Adipocyte (in vitro differentiated cells): ENCODE measurements at regions not wholly inside any gene's neighbourhood (a gene's known extent, or its start where the extent isn't known, plus 50 kb on each side); places are given as distances from the start of the nearest gene placed in this dataset.
"Not testable (repeated sequence)": the region's sequence is repeated elsewhere in the genome, so short reads cannot be mapped to it uniquely, and the experiment has no call there.

ENCODE experiments used
- DNase-seq: peaks from one replicate; pipeline ENCODE4 v3.0.0-alpha.2; 2015; ENCODE audit warnings: low read depth
- H3K27me3 ChIP-seq: replicated peaks from 2 replicates; pipeline ENCODE4 v1.7.0; 2013; ENCODE audit warnings: mild to moderate bottlenecking, low read length, moderate library complexity; ENCODE audit not compliant: control insufficient read depth, insufficient read depth
- H3K36me3 ChIP-seq: 2 replicates; pipeline ENCODE4 v1.7.0; 2013; ENCODE audit warnings: low read length, mild to moderate bottlenecking, moderate library complexity; ENCODE audit not compliant: control insufficient read depth, insufficient read depth, severe bottlenecking
- H3K4me1 ChIP-seq: 2 replicates; pipeline ENCODE4 v1.7.0; 2013; ENCODE audit warnings: mild to moderate bottlenecking, low read length, moderate library complexity; ENCODE audit not compliant: control insufficient read depth, insufficient read depth
- H3K4me3 ChIP-seq: 2 replicates; pipeline ENCODE4 v1.7.0; 2013; ENCODE audit warnings: mild to moderate bottlenecking, low read length, moderate library complexity
- H3K9ac ChIP-seq: 2 replicates; pipeline ENCODE4 v1.7.0; 2013; ENCODE audit warnings: mild to moderate bottlenecking, low read length, moderate library complexity
- H3K9me3 ChIP-seq: 2 replicates; pipeline ENCODE4 v1.7.0; 2013; ENCODE audit warnings: mild to moderate bottlenecking, low read length, moderate library complexity; ENCODE audit not compliant: control insufficient read depth

- Histone ChIP-seq H3K4me3 (no peak overlapping the region), H3K9ac (no peak overlapping the region)
These were observed 461.6 kb downstream of the PYDC2 start for GRCh38 chr3:191922570-191922969.

GRCh38 chr3:191927183-191927817 is 466.3 kb downstream of the PYDC2 start:
- not testable (repeated sequence) for H3K4me3 ChIP-seq, H3K4me1 ChIP-seq, H3K9me3 ChIP-seq, H3K9ac ChIP-seq, DNase-seq, H3K27me3 ChIP-seq, H3K36me3 ChIP-seq

More at GRCh38 chr3:191922570-191922969, 461.6 kb downstream of the PYDC2 start:
- DNase-seq, result no peak
- Histone ChIP-seq H3K9me3 (no peaks in the 10 kb centered on the region), H3K36me3 (no peaks in the 10 kb centered on the region), H3K4me1 (no peaks in the 10 kb centered on the region), H3K27me3 (no peaks in the 10 kb centered on the region)

GRCh38 chr3:191927998-191928397 is 467.0 kb downstream of the PYDC2 start:
- not testable (repeated sequence) for H3K36me3 ChIP-seq, H3K4me3 ChIP-seq, DNase-seq, H3K9ac ChIP-seq, H3K4me1 ChIP-seq, H3K27me3 ChIP-seq, H3K9me3 ChIP-seq

GRCh38 chr3:191944835-191945234 is 483.9 kb downstream of the PYDC2 start:
- Histone ChIP-seq H3K27me3 (no peaks in the 10 kb centered on the region), H3K9ac (no peak overlapping the region), H3K4me3 (no peak overlapping the region), H3K4me1 (no peaks in the 10 kb centered on the region), H3K9me3 (no peaks in the 10 kb centered on the region), H3K36me3 (no peaks in the 10 kb centered on the region)
- DNase-seq, result no peak

GRCh38 chr3:191952186-191952585 is 491.2 kb downstream of the PYDC2 start:
- Histone ChIP-seq H3K9ac (no peak overlapping the region), H3K4me1 (no peaks in the 10 kb centered on the region), H3K4me3 (no peak overlapping the region), H3K27me3 (no peaks in the 10 kb centered on the region), H3K9me3 (no peaks in the 10 kb centered on the region), H3K36me3 (no peaks in the 10 kb centered on the region)
- DNase-seq, result no peak

GRCh38 chr3:191952609-191953008 is 491.6 kb downstream of the PYDC2 start:
- Histone ChIP-seq H3K27me3 (no peaks in the 10 kb centered on the region), H3K4me1 (no peaks in the 10 kb centered on the region), H3K4me3 (no peak overlapping the region), H3K9me3 (no peaks in the 10 kb centered on the region), H3K9ac (no peak overlapping the region), H3K36me3 (no peaks in the 10 kb centered on the region)
- no peak for DNase-seq

GRCh38 chr3:191958980-191959671 is 498.2 kb downstream of the PYDC2 start:
- Histone ChIP-seq H3K9ac (no peak overlapping the region), H3K27me3 (no peaks in the 10 kb centered on the region), H3K9me3 (no peaks in the 10 kb centered on the region), H3K4me1 (no peaks in the 10 kb centered on the region), H3K36me3 (no peaks in the 10 kb centered on the region), H3K4me3 (no peak overlapping the region)
- no peak for DNase-seq

GRCh38 chr3:191959876-191960413 is 499.0 kb downstream of the PYDC2 start:
- H3K4me3 ChIP-seq, result no peak overlapping the region
- no peak overlapping the region for H3K9ac ChIP-seq
- H3K9me3 ChIP-seq, result no peaks in the 10 kb centered on the region
- DNase-seq, result no peak
- no peaks in the 10 kb centered on the region for H3K4me1 ChIP-seq
- H3K36me3 ChIP-seq, result no peaks in the 10 kb centered on the region
- no peaks in the 10 kb centered on the region for H3K27me3 ChIP-seq

- no peaks in the 10 kb centered on the region for H3K27me3 ChIP-seq
- H3K9me3 ChIP-seq, result no peaks in the 10 kb centered on the region
- no peak overlapping the region for H3K9ac ChIP-seq
- H3K4me1 ChIP-seq, result no peaks in the 10 kb centered on the region
- DNase-seq, result no peak
- no peak overlapping the region for H3K4me3 ChIP-seq
- no peaks in the 10 kb centered on the region for H3K36me3 ChIP-seq
These were observed 500.1 kb downstream of the PYDC2 start for GRCh38 chr3:191961022-191961421.

GRCh38 chr3:191961529-191961928 is 500.6 kb downstream of the PYDC2 start:
- no peak for DNase-seq
- Histone ChIP-seq H3K9ac (no peak overlapping the region), H3K9me3 (no peaks in the 10 kb centered on the region), H3K36me3 (no peaks in the 10 kb centered on the region), H3K4me3 (no peak overlapping the region), H3K4me1 (no peaks in the 10 kb centered on the region), H3K27me3 (no peaks in the 10 kb centered on the region)

GRCh38 chr3:191962324-191962723 is 501.4 kb downstream of the PYDC2 start:
- H3K36me3 ChIP-seq, result no peaks in the 10 kb centered on the region
- DNase-seq, result no peak
- H3K4me3 ChIP-seq, result no peak overlapping the region
- no peaks in the 10 kb centered on the region for H3K27me3 ChIP-seq
- H3K9me3 ChIP-seq, result no peaks in the 10 kb centered on the region
- no peak overlapping the region for H3K9ac ChIP-seq
- H3K4me1 ChIP-seq, result no peaks in the 10 kb centered on the region
